ENCODE measurements at regions not wholly inside any gene's neighbourhood (a gene's known extent, or its start where the extent isn't known, plus 50 kb on each side); places are given as distances from the start of the nearest gene placed in this dataset.

DNA sequence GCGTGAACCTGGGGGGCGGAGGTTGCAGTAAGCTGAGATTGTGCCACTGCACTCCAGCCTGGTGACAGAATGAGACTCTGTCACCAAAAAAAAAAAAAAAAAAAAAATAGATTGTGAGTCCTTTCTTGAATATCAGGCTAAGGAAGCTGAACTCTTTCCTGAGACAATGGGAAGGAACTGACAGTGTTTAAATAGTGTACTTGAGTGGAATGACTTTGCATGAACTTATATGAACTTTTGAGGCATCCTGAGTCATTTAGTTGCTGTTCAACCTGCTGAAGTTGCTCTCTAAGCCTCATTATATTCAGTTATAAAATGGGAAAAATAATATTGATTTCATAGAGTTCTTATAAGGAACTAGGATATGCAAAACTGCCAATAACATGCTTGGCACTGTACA, 79.3 kb upstream of the LIMCH1 start:
- no peak overlapping the region for H3K4me3 ChIP-seq (ENCODE audit: low read depth in 1 of 2, low read length in 2 of 2)
- no peaks in the 10 kb centered on the region for H3K36me3 ChIP-seq (ENCODE audit: control insufficient read depth in 2 of 2, insufficient read depth in 2 of 2, low read length in 1 of 2)
- H3K27me3 ChIP-seq (ENCODE audit: control insufficient read depth in 1 of 2, insufficient read depth in 2 of 2, low read length in 2 of 2): no peaks in the 10 kb centered on the region
- H3K27ac ChIP-seq (ENCODE audit: low read depth in 2 of 2, low read length in 1 of 2): no peak overlapping the region
- H3K9me3 ChIP-seq (ENCODE audit: control insufficient read depth in 2 of 2, insufficient read depth in 1 of 2, low read depth in 1 of 2, low read length in 1 of 2): no peaks in the 10 kb centered on the region
- no peaks in the 10 kb centered on the region for H3K4me1 ChIP-seq (ENCODE audit: control insufficient read depth in 2 of 2, insufficient read depth in 2 of 2, low read length in 1 of 2)
- 79 to 85% methylated on average over 2 of the region's 2 CpGs for WGBS, 2 donors

DNA sequence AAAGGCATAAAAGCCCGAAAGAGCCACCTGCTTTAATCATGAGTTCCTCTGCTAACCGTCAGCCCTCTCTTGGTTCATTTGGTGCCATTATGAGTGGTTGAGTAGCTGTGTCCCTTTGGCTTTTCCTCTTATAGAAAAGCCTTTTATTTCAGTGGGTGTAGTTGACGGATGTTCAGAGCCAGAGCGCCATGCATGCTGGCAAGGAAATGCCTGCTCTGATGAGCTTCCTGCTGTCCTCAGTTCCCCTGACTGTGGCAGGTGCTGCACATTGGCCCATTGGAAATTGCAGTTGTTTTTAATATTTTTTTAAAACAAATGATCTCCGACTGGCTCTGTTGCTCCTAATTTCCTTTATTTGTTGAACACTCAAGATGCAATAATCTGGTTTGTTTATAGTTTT, 77.3 kb upstream of the LIMCH1 start:
- H3K9me3 ChIP-seq (ENCODE audit: control insufficient read depth in 2 of 2, insufficient read depth in 1 of 2, low read depth in 1 of 2, low read length in 1 of 2): no peaks in the 10 kb centered on the region
- H3K4me1 ChIP-seq (ENCODE audit: control insufficient read depth in 2 of 2, insufficient read depth in 2 of 2, low read length in 1 of 2): peaks cover 0 to 2% of the 10 kb centered on the region in 2 donors
- no peak overlapping the region for H3K4me3 ChIP-seq (ENCODE audit: low read depth in 1 of 2, low read length in 2 of 2)
- WGBS, 2 donors: 85 to 87% methylated on average over 5 of the region's 5 CpGs
- H3K27me3 ChIP-seq (ENCODE audit: control insufficient read depth in 1 of 2, insufficient read depth in 2 of 2, low read length in 2 of 2): no peaks in the 10 kb centered on the region
- H3K36me3 ChIP-seq (ENCODE audit: control insufficient read depth in 2 of 2, insufficient read depth in 2 of 2, low read length in 1 of 2): no peaks in the 10 kb centered on the region
- no peak overlapping the region for H3K27ac ChIP-seq (ENCODE audit: low read depth in 2 of 2, low read length in 1 of 2)

DNA sequence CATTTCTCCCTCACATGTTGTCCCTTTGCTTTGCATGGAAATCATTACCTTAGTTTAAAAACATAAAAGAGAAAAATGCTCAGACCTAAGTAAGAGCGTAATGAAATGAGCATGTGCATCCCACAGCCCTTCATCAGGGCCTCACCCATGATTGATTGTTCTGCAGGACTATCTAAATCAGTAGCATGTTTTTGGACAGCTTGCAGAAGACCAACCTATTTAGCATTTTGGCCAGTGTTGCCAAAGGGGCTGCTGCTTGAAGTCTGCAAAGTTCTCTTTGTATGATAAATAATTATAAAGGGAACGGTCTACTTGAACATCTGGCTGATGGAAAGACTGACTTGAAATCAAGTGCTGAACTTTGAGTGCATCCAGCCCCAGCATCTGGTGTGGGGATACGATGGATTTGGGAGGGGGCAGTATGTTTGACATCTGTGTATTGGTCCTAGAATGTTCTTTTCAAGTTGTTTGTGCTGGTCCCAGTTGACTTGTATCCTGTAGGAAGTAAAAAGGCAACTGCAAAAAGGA, 76.1 kb upstream of the LIMCH1 start:
- no peak overlapping the region for H3K27ac ChIP-seq (ENCODE audit: low read depth in 2 of 2, low read length in 1 of 2)
- H3K9me3 ChIP-seq (ENCODE audit: control insufficient read depth in 2 of 2, insufficient read depth in 1 of 2, low read depth in 1 of 2, low read length in 1 of 2): no peaks in the 10 kb centered on the region
- 57 to 59% methylated on average over 3 of the region's 3 CpGs for WGBS, 2 donors
- no peaks in the 10 kb centered on the region for H3K36me3 ChIP-seq (ENCODE audit: control insufficient read depth in 2 of 2, insufficient read depth in 2 of 2, low read length in 1 of 2)
- H3K4me3 ChIP-seq (ENCODE audit: low read depth in 1 of 2, low read length in 2 of 2): no peak overlapping the region
- no peaks in the 10 kb centered on the region for H3K27me3 ChIP-seq (ENCODE audit: control insufficient read depth in 1 of 2, insufficient read depth in 2 of 2, low read length in 2 of 2)
- peaks cover 0 to 2% of the 10 kb centered on the region in 2 donors for H3K4me1 ChIP-seq (ENCODE audit: control insufficient read depth in 2 of 2, insufficient read depth in 2 of 2, low read length in 1 of 2)

DNA sequence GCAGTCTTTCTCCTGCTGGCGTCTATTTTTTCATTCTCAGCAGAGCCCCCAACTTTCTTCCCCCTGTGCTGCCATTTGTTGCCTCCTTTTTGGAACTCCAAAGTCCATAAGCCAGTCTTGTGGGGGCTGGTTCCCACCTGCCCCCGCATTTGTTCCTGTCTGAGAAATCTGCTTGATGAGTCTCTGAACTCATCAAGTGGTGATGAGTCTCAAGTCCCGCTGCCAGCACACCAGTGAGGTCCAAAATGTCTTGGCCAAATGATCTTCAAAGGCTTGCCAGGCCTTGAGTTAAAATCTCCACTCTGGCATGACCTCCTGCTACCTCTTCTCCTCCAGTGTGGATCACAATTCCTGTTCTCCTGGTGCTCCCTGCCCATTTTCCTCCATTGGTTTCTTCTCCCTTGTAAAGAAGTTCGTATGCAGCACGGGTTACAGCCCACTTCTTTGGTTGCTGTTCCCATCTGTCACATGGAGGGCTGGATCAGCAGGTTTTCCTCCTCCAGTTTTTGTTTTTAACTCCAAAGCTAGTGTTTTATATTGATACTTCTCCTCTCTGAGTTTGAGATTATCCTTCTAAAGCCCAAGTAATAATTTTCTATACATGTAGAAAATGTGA, 72.7 kb upstream of the LIMCH1 start:
- no peak overlapping the region for H3K27ac ChIP-seq (ENCODE audit: low read depth in 2 of 2, low read length in 1 of 2)
- H3K36me3 ChIP-seq (ENCODE audit: control insufficient read depth in 2 of 2, insufficient read depth in 2 of 2, low read length in 1 of 2): no peaks in the 10 kb centered on the region
- H3K9me3 ChIP-seq (ENCODE audit: control insufficient read depth in 2 of 2, insufficient read depth in 1 of 2, low read depth in 1 of 2, low read length in 1 of 2): no peaks in the 10 kb centered on the region
- no peak overlapping the region for H3K4me3 ChIP-seq (ENCODE audit: low read depth in 1 of 2, low read length in 2 of 2)
- H3K27me3 ChIP-seq (ENCODE audit: control insufficient read depth in 1 of 2, insufficient read depth in 2 of 2, low read length in 2 of 2): no peaks in the 10 kb centered on the region
- WGBS, 2 donors: 75 to 86% methylated on average over 5 of the region's 5 CpGs
- peaks cover 0 to 2% of the 10 kb centered on the region in 2 donors for H3K4me1 ChIP-seq (ENCODE audit: control insufficient read depth in 2 of 2, insufficient read depth in 2 of 2, low read length in 1 of 2)

DNA sequence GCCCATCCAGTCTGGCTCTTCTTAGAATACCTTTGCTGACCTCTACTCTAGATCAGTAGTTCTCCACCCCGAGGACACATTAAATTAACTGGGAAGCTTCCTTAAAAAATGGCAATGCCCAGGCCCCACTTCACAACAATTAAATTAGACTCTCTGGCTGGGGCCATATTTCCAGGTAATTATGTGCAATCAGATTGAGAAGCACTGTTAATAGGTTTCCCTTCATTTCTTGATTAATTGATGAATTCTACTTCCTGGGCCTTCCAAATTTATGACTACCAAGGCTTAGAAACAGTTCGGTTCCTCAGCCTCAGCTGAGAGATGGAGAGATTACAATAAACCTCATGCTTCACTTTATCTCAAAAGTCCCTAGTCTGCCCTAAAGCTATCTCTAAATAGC, 71.7 kb upstream of the LIMCH1 start:
- Histone ChIP-seq H3K9me3 (ENCODE audit: control insufficient read depth in 2 of 2, insufficient read depth in 1 of 2, low read depth in 1 of 2, low read length in 1 of 2) (no peaks in the 10 kb centered on the region), H3K27me3 (ENCODE audit: control insufficient read depth in 1 of 2, insufficient read depth in 2 of 2, low read length in 2 of 2) (no peaks in the 10 kb centered on the region), H3K4me3 (ENCODE audit: low read depth in 1 of 2, low read length in 2 of 2) (no peak overlapping the region), H3K36me3 (ENCODE audit: control insufficient read depth in 2 of 2, insufficient read depth in 2 of 2, low read length in 1 of 2) (no peaks in the 10 kb centered on the region), H3K27ac (ENCODE audit: low read depth in 2 of 2, low read length in 1 of 2) (no peak overlapping the region), H3K4me1 (ENCODE audit: control insufficient read depth in 2 of 2, insufficient read depth in 2 of 2, low read length in 1 of 2) (peaks cover 0 to 2% of the 10 kb centered on the region in 2 donors)
- 83 to 87% methylated on average over 2 of the region's 2 CpGs for WGBS, 2 donors

DNA sequence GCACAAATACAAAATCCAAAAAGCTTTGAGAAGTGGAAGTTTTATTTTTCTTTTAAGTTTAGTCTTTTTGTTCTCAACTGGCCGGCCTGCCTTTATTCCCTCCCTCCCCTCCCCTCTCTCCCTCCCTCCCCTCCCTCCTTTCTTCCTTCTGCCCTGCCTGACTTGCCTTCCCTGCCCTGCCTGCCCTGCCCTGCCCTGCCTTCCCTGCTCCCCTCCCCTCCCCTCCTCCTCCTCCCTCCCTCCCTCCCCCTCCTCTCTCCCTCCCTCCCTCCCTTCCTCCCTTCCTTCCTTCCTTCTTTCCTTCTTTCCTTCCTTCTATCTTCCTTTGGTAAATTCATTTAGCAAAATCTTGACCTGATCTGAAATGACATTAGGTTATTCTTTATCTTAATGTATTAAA, 69.8 kb upstream of the LIMCH1 start:
- Histone ChIP-seq H3K9me3 (ENCODE audit: control insufficient read depth in 2 of 2, insufficient read depth in 1 of 2, low read depth in 1 of 2, low read length in 1 of 2) (no peaks in the 10 kb centered on the region), H3K4me3 (ENCODE audit: low read depth in 1 of 2, low read length in 2 of 2) (no peak overlapping the region), H3K4me1 (ENCODE audit: control insufficient read depth in 2 of 2, insufficient read depth in 2 of 2, low read length in 1 of 2) (peaks cover 2% of the 10 kb centered on the region in 2 donors), H3K36me3 (ENCODE audit: control insufficient read depth in 2 of 2, insufficient read depth in 2 of 2, low read length in 1 of 2) (no peaks in the 10 kb centered on the region), H3K27ac (ENCODE audit: low read depth in 2 of 2, low read length in 1 of 2) (no peak overlapping the region), H3K27me3 (ENCODE audit: control insufficient read depth in 1 of 2, insufficient read depth in 2 of 2, low read length in 2 of 2) (no peaks in the 10 kb centered on the region)
- WGBS, 2 donors: 40 to 41% methylated on average over 1 of the region's 1 CpG

DNA sequence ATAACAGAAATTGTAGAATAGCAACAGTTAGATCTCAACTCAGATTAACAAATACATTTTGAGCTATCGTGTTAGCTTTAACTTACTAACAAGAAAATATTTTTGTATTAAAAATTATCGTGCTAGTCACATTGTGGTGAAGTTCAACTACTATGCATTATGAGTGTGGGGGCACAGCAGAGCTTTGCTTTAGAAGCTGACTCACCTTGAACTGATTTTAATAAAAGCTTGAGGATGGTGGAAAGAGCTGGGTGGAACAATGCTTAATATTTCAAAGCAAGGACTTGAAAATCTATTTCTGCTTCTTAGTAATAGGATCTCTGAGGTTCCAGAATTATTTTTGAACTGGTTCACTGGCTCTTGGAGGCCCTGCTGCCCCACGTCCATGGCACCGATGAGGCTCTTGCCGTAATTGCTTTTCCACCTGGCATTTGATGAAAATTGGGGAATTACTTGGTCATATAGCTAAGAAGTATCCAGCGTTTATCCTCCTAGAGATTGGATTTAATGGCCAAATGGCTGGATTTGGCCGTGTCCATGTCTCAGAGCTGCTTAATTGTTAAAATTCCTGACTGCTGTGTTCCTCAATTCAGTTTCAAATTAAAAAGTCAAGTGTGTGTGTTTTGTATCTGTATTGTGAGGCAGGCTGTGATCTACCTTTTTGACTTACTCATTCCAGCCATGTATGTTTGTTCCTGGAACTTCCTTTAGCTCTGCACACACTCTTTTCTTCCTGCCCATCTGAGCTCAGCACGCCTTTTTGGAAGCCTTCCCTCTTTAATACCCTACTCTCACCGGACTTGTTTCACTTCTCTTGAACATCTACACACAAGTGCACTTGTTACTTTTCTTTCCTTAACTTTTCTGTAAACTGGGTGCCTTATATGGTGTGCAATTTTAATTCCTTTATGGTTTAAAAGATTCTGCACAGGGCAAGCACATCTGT, 66.6 kb upstream of the LIMCH1 start:
- H3K27ac ChIP-seq (ENCODE audit: low read depth in 2 of 2, low read length in 1 of 2): peak overlapping the region; percentile 20 to 83
- peaks cover 0 to 2% of the 10 kb centered on the region in 2 donors for H3K4me1 ChIP-seq (ENCODE audit: control insufficient read depth in 2 of 2, insufficient read depth in 2 of 2, low read length in 1 of 2)
- no peaks in the 10 kb centered on the region for H3K27me3 ChIP-seq (ENCODE audit: control insufficient read depth in 1 of 2, insufficient read depth in 2 of 2, low read length in 2 of 2)
- no peak overlapping the region for H3K4me3 ChIP-seq (ENCODE audit: low read depth in 1 of 2, low read length in 2 of 2)
- no peaks in the 10 kb centered on the region for H3K9me3 ChIP-seq (ENCODE audit: control insufficient read depth in 2 of 2, insufficient read depth in 1 of 2, low read depth in 1 of 2, low read length in 1 of 2)
- 60 to 69% methylated on average over 9 of the region's 9 CpGs for WGBS, 2 donors
- H3K36me3 ChIP-seq (ENCODE audit: control insufficient read depth in 2 of 2, insufficient read depth in 2 of 2, low read length in 1 of 2): no peaks in the 10 kb centered on the region

DNA sequence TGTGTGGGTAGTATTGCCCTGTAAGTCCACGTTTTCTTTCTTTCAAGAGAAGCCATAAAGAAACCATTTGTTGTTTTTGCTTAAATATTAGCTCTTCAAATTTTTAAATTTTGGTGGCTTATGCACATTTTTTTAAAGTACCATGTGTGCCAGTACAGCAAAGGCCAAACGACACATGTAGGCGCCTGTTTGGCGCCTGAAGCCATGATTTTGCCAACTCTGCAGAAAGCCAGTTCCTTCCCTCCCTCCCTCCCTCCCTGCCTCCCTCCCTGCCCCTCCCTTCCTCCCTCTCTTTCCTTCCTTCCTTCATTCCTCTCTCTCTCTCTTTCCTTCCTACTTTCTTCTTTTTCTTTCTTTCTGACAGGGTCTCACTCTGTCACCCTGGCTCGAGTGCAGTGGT, 65.9 kb upstream of the LIMCH1 start:
- Histone ChIP-seq H3K4me1 (ENCODE audit: control insufficient read depth in 2 of 2, insufficient read depth in 2 of 2, low read length in 1 of 2) (peaks cover 0 to 2% of the 10 kb centered on the region in 2 donors), H3K4me3 (ENCODE audit: low read depth in 1 of 2, low read length in 2 of 2) (no peak overlapping the region), H3K36me3 (ENCODE audit: control insufficient read depth in 2 of 2, insufficient read depth in 2 of 2, low read length in 1 of 2) (no peaks in the 10 kb centered on the region), H3K27me3 (ENCODE audit: control insufficient read depth in 1 of 2, insufficient read depth in 2 of 2, low read length in 2 of 2) (no peaks in the 10 kb centered on the region), H3K27ac (ENCODE audit: low read depth in 2 of 2, low read length in 1 of 2) (no peak overlapping the region), H3K9me3 (ENCODE audit: control insufficient read depth in 2 of 2, insufficient read depth in 1 of 2, low read depth in 1 of 2, low read length in 1 of 2) (no peaks in the 10 kb centered on the region)
- 55 to 65% methylated on average over 5 of the region's 5 CpGs for WGBS, 2 donors

DNA sequence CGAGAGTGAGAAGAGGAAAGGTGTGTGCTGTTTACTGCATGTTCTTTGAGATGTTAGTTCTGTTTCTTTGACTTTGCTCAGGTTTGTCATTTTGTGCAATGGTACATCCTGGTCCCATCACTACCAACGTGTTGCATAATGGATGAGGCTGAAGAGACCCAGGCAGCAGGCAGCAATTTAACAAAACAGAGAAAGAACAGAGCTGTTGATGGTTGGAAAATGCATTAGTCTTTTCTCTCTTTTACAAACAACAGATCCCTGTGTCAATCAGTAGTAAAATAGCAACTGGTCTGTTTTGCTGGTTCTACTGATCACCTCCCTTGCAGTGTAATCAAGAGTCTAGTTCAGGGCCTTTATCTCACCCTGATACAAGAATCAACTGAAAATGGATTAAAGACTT, 64.8 kb upstream of the LIMCH1 start:
- Histone ChIP-seq H3K36me3 (ENCODE audit: control insufficient read depth in 2 of 2, insufficient read depth in 2 of 2, low read length in 1 of 2) (no peaks in the 10 kb centered on the region), H3K9me3 (ENCODE audit: control insufficient read depth in 2 of 2, insufficient read depth in 1 of 2, low read depth in 1 of 2, low read length in 1 of 2) (no peaks in the 10 kb centered on the region), H3K4me3 (ENCODE audit: low read depth in 1 of 2, low read length in 2 of 2) (no peak overlapping the region), H3K27ac (ENCODE audit: low read depth in 2 of 2, low read length in 1 of 2) (no peak overlapping the region), H3K4me1 (ENCODE audit: control insufficient read depth in 2 of 2, insufficient read depth in 2 of 2, low read length in 1 of 2) (peaks cover 0 to 2% of the 10 kb centered on the region in 2 donors), H3K27me3 (ENCODE audit: control insufficient read depth in 1 of 2, insufficient read depth in 2 of 2, low read length in 2 of 2) (no peaks in the 10 kb centered on the region)
- WGBS, 2 donors: 66 to 73% methylated on average over 2 of the region's 2 CpGs
